SK-N-SH (cell line): ENCODE measurements at regions not wholly inside any gene's neighbourhood (a gene's known extent, or its start where the extent isn't known, plus 50 kb on each side); places are given as distances from the start of the nearest gene placed in this dataset.

ENCODE experiments used
- CTCF ChIA-PET: fragments of 300-600, 350-600 bp; formaldehyde crosslinking; extraction: SDS; loops from one replicate; lab custom pipeline; 2021; lab: Yijun Ruan, JAX
- POLR2A ChIA-PET: fragments of 350-600 bp; sonication (Branson Sonifier 250); formaldehyde crosslinking; extraction: SDS; loops from one replicate; lab custom pipeline; 2020; ENCODE audit warnings: antibody characterized with exemption, inconsistent platforms; lab: Yijun Ruan, JAX
- DNase-seq: peaks from one replicate; pipeline ENCODE4 v3.0.0; 2012
- H2AFZ ChIP-seq: fragments of 200-600 bp; sonication (generic); 2 replicates; pipeline ENCODE4 v1.8.1; 2016; ENCODE audit warnings: antibody characterized with exemption, mild to moderate bottlenecking, low read depth
- H3F3A ChIP-seq: fragments of 200-600 bp; sonication (generic); replicated peaks from 2 replicates; pipeline ENCODE3; 2016; ENCODE audit warnings: antibody characterized with exemption, mild to moderate bottlenecking; ENCODE audit not compliant: insufficient read depth
- H3K27ac ChIP-seq, 2 experiments: fragments of 200-500 bp in 1 of 2; fragments of 200-600 bp in 1 of 2; sonication (Bioruptor generic) in 1 of 2; sonication (generic), shearing (Covaris generic) in 1 of 2; 2 replicates each; pipeline versions ENCODE4 v1.5.1 to v1.6.1; 2014 to 2016; ENCODE audit warnings: low read depth in 2 of 2, inconsistent platforms in 1 of 2, low read length in 1 of 2, mild to moderate bottlenecking in 1 of 2, mixed read lengths in 1 of 2
- H3K27me3 ChIP-seq: fragments of 200-600 bp; sonication (generic), shearing (Covaris generic); 2 replicates; pipeline ENCODE4 v1.6.1; 2016; ENCODE audit warnings: mixed run types; ENCODE audit not compliant: insufficient read depth
- H3K36me3 ChIP-seq, 2 experiments: fragments of 200-500 bp in 1 of 2; fragments of 200-600 bp in 1 of 2; sonication (Bioruptor generic) in 1 of 2; sonication (generic) in 1 of 2; replicated peaks in 1 of 2; 2 replicates each; pipeline versions ENCODE3 to v1.5.1; 2014 to 2016; ENCODE audit warnings: low read length in 1 of 2, mild to moderate bottlenecking in 1 of 2; ENCODE audit not compliant: insufficient read depth in 2 of 2, control insufficient read depth in 1 of 2
- H3K4me1 ChIP-seq, 2 experiments: fragments of 200-500 bp in 1 of 2; fragments of 200-600 bp in 1 of 2; sonication (Bioruptor generic) in 1 of 2; sonication (generic), shearing (Covaris generic) in 1 of 2; 2 replicates each; pipeline versions ENCODE4 v1.5.1 to v1.6.1; 2014 to 2016; ENCODE audit warnings: low read depth in 1 of 2, low read length in 1 of 2, mixed run types in 1 of 2; ENCODE audit not compliant: insufficient read depth in 2 of 2, control insufficient read depth in 1 of 2
- H3K4me2 ChIP-seq: fragments of 200-600 bp; sonication (generic), shearing (Covaris generic); 2 replicates; pipeline ENCODE4 v1.6.1; 2017; ENCODE audit warnings: mixed run types
- H3K4me3 ChIP-seq, 2 experiments: fragments of 200-500 bp in 1 of 2; fragments of 200-600 bp in 1 of 2; sonication (Bioruptor generic) in 1 of 2; sonication (generic), shearing (Covaris generic) in 1 of 2; 2 replicates each; pipeline versions ENCODE4 v1.5.1 to v1.8.1; 2014 to 2016; ENCODE audit warnings: low read depth in 2 of 2, inconsistent platforms in 1 of 2, low read length in 1 of 2, mild to moderate bottlenecking in 1 of 2, mixed read lengths in 1 of 2, moderate library complexity in 1 of 2
- H3K79me2 ChIP-seq: fragments of 200-600 bp; sonication (generic); 2 replicates; pipeline ENCODE4 v1.8.1; 2017; ENCODE audit warnings: mild to moderate bottlenecking; ENCODE audit not compliant: insufficient read depth
- H3K9ac ChIP-seq: fragments of 200-600 bp; sonication (generic); 2 replicates; pipeline ENCODE4 v1.6.1; 2017; ENCODE audit warnings: mixed run types
- H3K9me2 ChIP-seq: fragments of 200-600 bp; sonication (generic); 2 replicates; pipeline ENCODE4 v1.6.1; 2017; ENCODE audit warnings: mixed run types
- H3K9me3 ChIP-seq: fragments of 200-600 bp; sonication (generic); 2 replicates; pipeline ENCODE4 v1.6.1; 2017; ENCODE audit warnings: mixed run types, mild to moderate bottlenecking, moderate library complexity
- H4K20me1 ChIP-seq: fragments of 200-600 bp; sonication (generic); 2 replicates; pipeline ENCODE4 v1.6.1; 2017; ENCODE audit warnings: mild to moderate bottlenecking, mixed run types; ENCODE audit not compliant: insufficient read depth
- CHD2 ChIP-seq: fragments of 150-350 bp; IDR thresholded peaks from 2 replicates; pipeline ENCODE4 v1.6.1; 2018; ENCODE audit warnings: low read length; ENCODE audit not compliant: partially characterized antibody
- EZH2phosphoT487 ChIP-seq: fragments of 200-600 bp; sonication (generic); IDR thresholded peaks from 2 replicates; pipeline ENCODE4 v1.6.1; 2017; ENCODE audit warnings: low read depth, mixed run types, mild to moderate bottlenecking, antibody characterized with exemption, moderate library complexity, borderline replicate concordance
- FOXM1 ChIP-seq: IDR thresholded peaks from 2 replicates; pipeline ENCODE4 v1.4.0; 2012; ENCODE audit warnings: low read depth, mild to moderate bottlenecking
- JUND ChIP-seq: IDR thresholded peaks from 2 replicates; pipeline ENCODE4 v1.4.0; 2012
- MEF2A ChIP-seq: IDR thresholded peaks from 2 replicates; pipeline ENCODE4 v1.4.0; 2012; ENCODE audit warnings: low read depth, borderline replicate concordance
- RAD21 ChIP-seq: IDR thresholded peaks from 2 replicates; pipeline ENCODE4 v1.6.1; 2012; ENCODE audit warnings: mild to moderate bottlenecking, low read length
- RFX5 ChIP-seq: IDR thresholded peaks from 2 replicates; pipeline ENCODE4 v1.6.1; 2012; ENCODE audit warnings: mild to moderate bottlenecking, improper control_type of control experiment, low read length
- SMC3 ChIP-seq: IDR thresholded peaks from 2 replicates; pipeline ENCODE4 v1.6.1; 2012; ENCODE audit warnings: low read depth, low read length, improper control_type of control experiment
- TAF1 ChIP-seq: IDR thresholded peaks from 2 replicates; pipeline ENCODE4 v1.6.1; 2012; ENCODE audit warnings: low read depth, mild to moderate bottlenecking, low read length, moderate library complexity, borderline replicate concordance
- WGBS: methylation state at CpG from one replicate; pipeline ENCODE4 v1.1.6; 2017; ENCODE audit warnings: low lambda C conversion rate; 5-methylcytosine and 5-hydroxymethylcytosine counted together
- TF ChIP-seq, protein P1 (sequence below): fragments of 200-600 bp; sonication (generic); IDR thresholded peaks from 2 replicates; pipeline ENCODE4 v1.6.1; 2017; ENCODE audit warnings: antibody characterized with exemption, mild to moderate bottlenecking, moderate library complexity

DNA sequence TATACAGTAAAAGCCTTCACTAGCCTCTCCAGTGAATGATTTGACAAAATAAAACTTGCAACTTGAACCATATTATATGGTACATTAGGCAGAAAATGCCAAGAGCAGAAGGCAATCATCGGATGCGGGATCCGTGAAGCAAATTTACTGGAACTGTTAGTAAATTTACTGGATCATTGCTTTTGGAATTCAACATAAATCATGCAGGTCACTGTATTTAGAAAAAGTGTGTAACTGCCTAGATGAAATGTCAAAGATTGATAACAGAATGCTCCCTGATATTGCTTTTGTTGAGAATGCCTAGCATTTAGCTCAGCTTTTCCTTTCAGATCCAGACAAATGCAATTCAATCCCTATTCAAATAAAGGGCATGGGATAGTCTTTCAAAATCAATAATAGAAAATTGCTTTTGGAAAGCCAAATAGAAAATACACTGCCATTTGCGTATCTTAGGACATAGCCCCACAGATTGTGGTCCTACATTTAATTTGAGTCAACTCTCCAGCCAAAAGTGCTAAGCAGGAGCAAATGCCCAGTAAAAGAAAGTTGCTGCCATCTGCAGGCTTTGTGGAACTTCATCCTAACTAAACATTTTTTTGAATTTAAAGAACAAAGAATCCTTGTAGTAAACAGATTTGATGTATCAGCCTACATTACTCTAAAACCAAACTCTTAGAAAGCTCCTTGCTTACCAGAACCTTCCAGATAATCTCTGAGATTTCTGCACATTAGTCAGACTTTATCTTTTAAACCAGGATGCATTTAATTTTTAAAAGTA lies 109.5 kb upstream of the HSF2 start:
- Histone ChIP-seq H3K9me3 (no peaks in the 10 kb centered on the region), H3K9me2 (no peaks in the 10 kb centered on the region), H3K79me2 (no peaks in the 10 kb centered on the region), H2AFZ (no peak overlapping the region), H3K4me2 (no peak overlapping the region), H3K4me3 (no peak overlapping the region), H3F3A (no peaks in the 10 kb centered on the region), H3K36me3 (peaks cover 0 to 2% of the 10 kb centered on the region in 2 experiments), H3K9ac (no peak overlapping the region), H3K4me1 (no peaks in the 10 kb centered on the region; a peak in 1 of 4 replicates), H3K27me3 (no peaks in the 10 kb centered on the region), H4K20me1 (no peaks in the 10 kb centered on the region), H3K27ac (no peak overlapping the region)
- 90% methylated on average over 4 of the region's 4 CpGs for WGBS
- DNase-seq = peak; percentile 3
- ChIA-PET POLR2A (no interaction called here), CTCF (interaction anchor here (0.7 to 1.1 kb wide), 3 partner anchors 11 to 857 kb away, joined by 3 to 4 read pairs (median 3); no protein-coding TSS in a partner anchor)
- TF ChIP-seq SMC3 = peak; percentile 31; the same call in 1 of the 2 replicates
- TF ChIP-seq, protein P1, sequence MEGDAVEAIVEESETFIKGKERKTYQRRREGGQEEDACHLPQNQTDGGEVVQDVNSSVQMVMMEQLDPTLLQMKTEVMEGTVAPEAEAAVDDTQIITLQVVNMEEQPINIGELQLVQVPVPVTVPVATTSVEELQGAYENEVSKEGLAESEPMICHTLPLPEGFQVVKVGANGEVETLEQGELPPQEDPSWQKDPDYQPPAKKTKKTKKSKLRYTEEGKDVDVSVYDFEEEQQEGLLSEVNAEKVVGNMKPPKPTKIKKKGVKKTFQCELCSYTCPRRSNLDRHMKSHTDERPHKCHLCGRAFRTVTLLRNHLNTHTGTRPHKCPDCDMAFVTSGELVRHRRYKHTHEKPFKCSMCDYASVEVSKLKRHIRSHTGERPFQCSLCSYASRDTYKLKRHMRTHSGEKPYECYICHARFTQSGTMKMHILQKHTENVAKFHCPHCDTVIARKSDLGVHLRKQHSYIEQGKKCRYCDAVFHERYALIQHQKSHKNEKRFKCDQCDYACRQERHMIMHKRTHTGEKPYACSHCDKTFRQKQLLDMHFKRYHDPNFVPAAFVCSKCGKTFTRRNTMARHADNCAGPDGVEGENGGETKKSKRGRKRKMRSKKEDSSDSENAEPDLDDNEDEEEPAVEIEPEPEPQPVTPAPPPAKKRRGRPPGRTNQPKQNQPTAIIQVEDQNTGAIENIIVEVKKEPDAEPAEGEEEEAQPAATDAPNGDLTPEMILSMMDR = peak; percentile 57
- TF ChIP-seq RAD21 = peak; percentile 63
- no peak for TF ChIP-seq TAF1

DNA sequence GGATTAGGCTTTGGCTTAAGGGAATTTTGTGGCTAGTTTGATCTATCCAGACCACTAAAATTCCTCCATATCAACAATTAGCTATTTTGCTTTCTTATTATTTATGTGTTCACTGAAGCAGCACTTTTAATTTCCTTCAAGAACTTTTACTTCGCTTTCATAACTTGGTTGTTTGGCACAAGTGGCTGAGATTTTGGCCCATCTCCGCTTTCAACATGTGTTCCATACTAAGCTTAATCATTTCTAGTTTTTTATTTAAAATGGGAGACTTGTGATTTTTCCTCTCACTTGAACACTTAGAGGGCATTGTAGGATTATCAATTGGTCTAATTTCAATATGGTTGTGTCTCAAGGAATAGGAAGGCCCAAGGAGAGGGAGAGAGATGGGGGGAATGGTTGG lies 102.4 kb upstream of the HSF2 start:
- no peak for TF ChIP-seq CHD2
- no peaks in the 10 kb centered on the region for H3K27me3 ChIP-seq
- no peaks in the 10 kb centered on the region for H3K79me2 ChIP-seq
- H3K4me3 ChIP-seq = no peak overlapping the region
- H3K4me2 ChIP-seq = no peak overlapping the region
- H4K20me1 ChIP-seq = no peaks in the 10 kb centered on the region
- no peak for DNase-seq
- no peak overlapping the region for H3K27ac ChIP-seq
- H2AFZ ChIP-seq = no peak overlapping the region
- ChIA-PET POLR2A (no interaction called here), CTCF (interaction anchor here (0.6 kb wide), 1 partner anchor 26 kb away, joined by 4 read pairs; no protein-coding TSS in a partner anchor)
- H3K9ac ChIP-seq = no peak overlapping the region
- 67% methylated on average over 2 of the region's 2 CpGs for WGBS
- H3K9me2 ChIP-seq = no peaks in the 10 kb centered on the region
- H3K36me3 ChIP-seq = no peaks in the 10 kb centered on the region
- no peaks in the 10 kb centered on the region for H3K9me3 ChIP-seq
- no peaks in the 10 kb centered on the region for H3K4me1 ChIP-seq
- H3F3A ChIP-seq = no peaks in the 10 kb centered on the region

DNA sequence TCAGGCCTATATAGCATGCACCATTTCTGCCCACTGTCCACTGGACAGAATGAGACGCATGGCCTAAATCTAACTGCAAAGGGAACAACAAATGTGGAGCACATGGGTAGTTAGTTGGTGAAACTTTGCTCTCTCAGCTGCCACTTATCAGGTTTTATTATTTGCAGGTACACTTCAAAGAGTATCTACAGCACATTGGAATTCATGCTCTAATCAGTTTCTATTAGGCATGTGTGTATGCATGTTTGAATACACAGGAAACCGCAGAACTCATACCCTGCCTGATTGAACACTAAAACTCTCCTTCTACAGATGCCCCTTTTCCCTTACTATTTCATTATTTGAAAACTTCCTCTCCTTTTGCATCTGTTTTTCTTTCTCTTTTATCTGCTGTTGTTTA lies 97.4 kb upstream of the HSF2 start:
- H3K4me2 ChIP-seq = no peak overlapping the region
- 92% methylated on average over 2 of the region's 2 CpGs for WGBS
- no peaks in the 10 kb centered on the region; a peak in 1 of 4 replicates for H3K4me1 ChIP-seq
- no peaks in the 10 kb centered on the region for H3K9me2 ChIP-seq
- no peak for DNase-seq
- H3F3A ChIP-seq = no peaks in the 10 kb centered on the region
- H3K36me3 ChIP-seq = no peaks in the 10 kb centered on the region
- H3K4me3 ChIP-seq = no peak overlapping the region
- CTCF ChIA-PET = interaction anchor here (1.1 kb wide), 1 partner anchor 190 kb away, joined by 3 read pairs; no protein-coding TSS in a partner anchor
- no peaks in the 10 kb centered on the region for H3K79me2 ChIP-seq
- no peak for TF ChIP-seq FOXM1
- TF ChIP-seq EZH2phosphoT487 = no peak
- TF ChIP-seq MEF2A = no peak
- TF ChIP-seq JUND = no peak
- no peak for TF ChIP-seq RFX5
- TF ChIP-seq, all 33 proteins: peak for 0
- Histone ChIP-seq H4K20me1 (no peaks in the 10 kb centered on the region), H3K27me3 (no peaks in the 10 kb centered on the region), H3K9me3 (no peaks in the 10 kb centered on the region), H2AFZ (no peak overlapping the region), H3K27ac (no peak overlapping the region), H3K9ac (no peak overlapping the region)
- POLR2A ChIA-PET = no interaction called here
